ENCODE measurements at regions not wholly inside any gene's neighbourhood (a gene's known extent, or its start where the extent isn't known, plus 50 kb on each side); places are given as distances from the start of the nearest gene placed in this dataset.
"Not testable (repeated sequence)": the region's sequence is repeated elsewhere in the genome, so short reads cannot be mapped to it uniquely, and the experiment has no call there.

GRCh38 chr17:62149961-62150360 is 84.9 kb upstream of the MED13 start:
- no peaks in the 10 kb centered on the region for H3K27me3 ChIP-seq (ENCODE audit: low read depth, low read length)
- H3K27ac ChIP-seq (ENCODE audit: low read length): no peak overlapping the region
- no peaks in the 10 kb centered on the region for H3K36me3 ChIP-seq (ENCODE audit: control insufficient read depth in 1 of 2, insufficient read depth in 2 of 2, low read length in 2 of 2)
- H3K4me3 ChIP-seq (ENCODE audit: low read depth in 1 of 2, low read length in 2 of 2): no peak overlapping the region
- no peaks in the 10 kb centered on the region for H3K9me3 ChIP-seq (ENCODE audit: control insufficient read depth in 1 of 2, low read length in 2 of 2)
- no peaks in the 10 kb centered on the region for H3K4me1 ChIP-seq (ENCODE audit: control insufficient read depth in 1 of 2, insufficient read depth in 2 of 2, low read length in 2 of 2)

- Histone ChIP-seq H3K4me3 (ENCODE audit: low read depth in 1 of 2, low read length in 2 of 2) (no peak overlapping the region), H3K9me3 (ENCODE audit: control insufficient read depth in 1 of 2, low read length in 2 of 2) (no peaks in the 10 kb centered on the region), H3K36me3 (ENCODE audit: control insufficient read depth in 1 of 2, insufficient read depth in 2 of 2, low read length in 2 of 2) (no peaks in the 10 kb centered on the region), H3K4me1 (ENCODE audit: control insufficient read depth in 1 of 2, insufficient read depth in 2 of 2, low read length in 2 of 2) (no peaks in the 10 kb centered on the region), H3K27ac (ENCODE audit: low read length) (no peak overlapping the region), H3K27me3 (ENCODE audit: low read depth, low read length) (no peaks in the 10 kb centered on the region)
Measured at GRCh38 chr17:62147284-62147683, 82.2 kb upstream of the MED13 start.

DNA sequence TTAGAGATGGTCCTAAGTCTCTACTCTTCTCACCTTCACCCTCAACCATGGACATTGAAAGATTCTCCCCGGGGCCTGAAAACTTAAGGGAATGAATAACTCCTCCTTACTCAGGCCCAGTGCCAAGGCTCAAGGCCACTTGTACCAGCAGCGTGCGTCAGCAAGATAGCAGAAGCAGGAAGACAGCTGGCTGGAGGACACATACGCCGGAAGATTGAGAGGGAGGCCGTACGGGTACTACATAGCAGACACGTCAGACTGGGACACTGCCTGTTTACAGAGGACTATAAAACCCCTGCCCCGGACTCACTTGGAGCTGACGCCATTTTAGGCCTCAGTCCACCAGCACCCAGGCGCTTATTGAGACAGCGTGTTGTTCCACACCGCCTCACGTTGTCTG is 75.8 kb upstream of the MED13 start:
- Histone ChIP-seq H3K9me3 (ENCODE audit: control insufficient read depth in 1 of 2, low read length in 2 of 2) (no peaks in the 10 kb centered on the region), H3K4me1 (ENCODE audit: control insufficient read depth in 1 of 2, insufficient read depth in 2 of 2, low read length in 2 of 2) (peaks cover 0 to 6% of the 10 kb centered on the region in 2 donors), H3K36me3 (ENCODE audit: control insufficient read depth in 1 of 2, insufficient read depth in 2 of 2, low read length in 2 of 2) (no peaks in the 10 kb centered on the region), H3K27ac (ENCODE audit: low read length) (no peak overlapping the region), H3K4me3 (ENCODE audit: low read depth in 1 of 2, low read length in 2 of 2) (no peak overlapping the region), H3K27me3 (ENCODE audit: low read depth, low read length) (peaks cover 9% of the 10 kb centered on the region)

DNA sequence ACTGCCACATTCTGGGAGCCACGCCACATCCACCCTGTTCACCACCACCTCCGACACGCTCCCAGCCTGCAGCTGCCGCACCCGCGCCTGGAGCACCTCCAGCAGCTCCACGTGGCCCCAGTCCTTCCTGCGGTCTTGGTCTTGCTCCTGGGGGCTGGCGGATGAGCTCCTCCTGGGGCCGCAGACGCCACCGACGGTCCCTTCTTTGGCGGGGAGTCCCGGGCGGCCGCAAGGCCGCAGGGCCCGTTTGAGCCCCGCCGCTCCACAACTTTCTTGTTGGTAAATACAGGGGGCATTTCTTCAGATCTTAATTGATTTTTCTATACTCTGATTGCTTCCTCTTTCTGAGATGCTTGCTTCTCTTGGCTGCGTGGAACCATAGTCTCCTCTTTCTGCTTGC is 75.3 kb upstream of the MED13 start:
- H3K4me1 ChIP-seq (ENCODE audit: control insufficient read depth in 1 of 2, insufficient read depth in 2 of 2, low read length in 2 of 2): peaks cover 0 to 6% of the 10 kb centered on the region in 2 donors
- no peak overlapping the region for H3K27ac ChIP-seq (ENCODE audit: low read length)
- H3K4me3 ChIP-seq (ENCODE audit: low read depth in 1 of 2, low read length in 2 of 2): no peak overlapping the region
- no peaks in the 10 kb centered on the region for H3K36me3 ChIP-seq (ENCODE audit: control insufficient read depth in 1 of 2, insufficient read depth in 2 of 2, low read length in 2 of 2)
- H3K27me3 ChIP-seq (ENCODE audit: low read depth, low read length): peaks cover 9% of the 10 kb centered on the region
- H3K9me3 ChIP-seq (ENCODE audit: control insufficient read depth in 1 of 2, low read length in 2 of 2): no peaks in the 10 kb centered on the region

- not testable (repeated sequence) for H3K9me3 ChIP-seq (ENCODE audit: control insufficient read depth in 1 of 2, low read length in 2 of 2); H3K27ac ChIP-seq (ENCODE audit: low read length); H3K36me3 ChIP-seq (ENCODE audit: control insufficient read depth in 1 of 2, insufficient read depth in 2 of 2, low read length in 2 of 2); H3K4me3 ChIP-seq (ENCODE audit: low read depth in 1 of 2, low read length in 2 of 2); H3K4me1 ChIP-seq (ENCODE audit: control insufficient read depth in 1 of 2, insufficient read depth in 2 of 2, low read length in 2 of 2); H3K27me3 ChIP-seq (ENCODE audit: low read depth, low read length)
Measured at GRCh38 chr17:62139690-62140354, 74.7 kb upstream of the MED13 start.

DNA sequence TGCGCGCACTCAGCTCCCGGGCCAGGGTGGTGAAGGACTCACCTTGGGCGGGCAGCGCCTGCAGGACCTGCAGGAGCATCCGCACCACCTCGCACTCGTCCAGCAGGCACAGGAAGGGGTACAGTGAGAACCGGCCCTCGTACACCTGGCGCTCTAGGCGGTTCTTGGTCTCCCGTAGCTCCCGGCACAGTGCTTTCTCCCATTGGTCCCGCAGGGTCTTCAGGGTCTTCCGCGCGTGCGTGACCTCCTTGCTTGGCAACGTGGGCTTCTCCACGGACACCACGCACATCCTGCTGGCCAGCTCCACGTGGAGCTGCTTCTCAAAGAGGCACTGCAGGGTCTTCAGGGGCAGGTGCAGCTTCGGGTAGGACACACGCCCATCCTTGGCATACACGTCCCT is 74.1 kb upstream of the MED13 start:
- Histone ChIP-seq H3K9me3 (ENCODE audit: control insufficient read depth in 1 of 2, low read length in 2 of 2) (no peaks in the 10 kb centered on the region), H3K36me3 (ENCODE audit: control insufficient read depth in 1 of 2, insufficient read depth in 2 of 2, low read length in 2 of 2) (no peaks in the 10 kb centered on the region), H3K27ac (ENCODE audit: low read length) (no peak overlapping the region), H3K4me3 (ENCODE audit: low read depth in 1 of 2, low read length in 2 of 2) (no peak overlapping the region), H3K4me1 (ENCODE audit: control insufficient read depth in 1 of 2, insufficient read depth in 2 of 2, low read length in 2 of 2) (peaks cover 0 to 6% of the 10 kb centered on the region in 2 donors), H3K27me3 (ENCODE audit: low read depth, low read length) (peaks cover 9% of the 10 kb centered on the region)

DNA sequence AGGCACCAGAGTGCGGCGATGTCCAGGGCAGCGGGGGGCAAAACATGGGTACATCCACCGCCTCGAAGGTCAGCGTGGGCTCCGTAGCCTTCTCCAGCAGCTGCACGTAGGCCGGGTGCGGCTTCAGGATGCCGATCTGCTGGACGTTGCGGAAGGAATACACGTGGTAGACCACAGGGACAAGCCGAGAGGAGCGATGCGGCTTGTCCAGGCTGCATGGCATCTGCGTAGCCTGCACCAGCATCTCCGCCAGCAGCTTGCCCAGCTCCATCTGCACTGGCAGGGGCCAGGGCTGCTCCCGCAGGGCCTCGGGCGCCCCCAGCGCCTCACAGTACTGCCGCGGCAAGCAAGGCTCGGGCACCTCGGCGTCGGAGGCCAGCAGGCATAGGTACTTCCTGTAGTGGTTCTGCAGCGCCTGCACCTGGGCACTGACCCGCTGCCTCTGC is 73.6 kb upstream of the MED13 start:
- H3K36me3 ChIP-seq (ENCODE audit: control insufficient read depth in 1 of 2, insufficient read depth in 2 of 2, low read length in 2 of 2); H3K27me3 ChIP-seq (ENCODE audit: low read depth, low read length): not testable (repeated sequence)
- peak overlapping the region in 1 of 2 donors; percentile 52 for H3K4me3 ChIP-seq (ENCODE audit: low read depth in 1 of 2, low read length in 2 of 2)

DNA sequence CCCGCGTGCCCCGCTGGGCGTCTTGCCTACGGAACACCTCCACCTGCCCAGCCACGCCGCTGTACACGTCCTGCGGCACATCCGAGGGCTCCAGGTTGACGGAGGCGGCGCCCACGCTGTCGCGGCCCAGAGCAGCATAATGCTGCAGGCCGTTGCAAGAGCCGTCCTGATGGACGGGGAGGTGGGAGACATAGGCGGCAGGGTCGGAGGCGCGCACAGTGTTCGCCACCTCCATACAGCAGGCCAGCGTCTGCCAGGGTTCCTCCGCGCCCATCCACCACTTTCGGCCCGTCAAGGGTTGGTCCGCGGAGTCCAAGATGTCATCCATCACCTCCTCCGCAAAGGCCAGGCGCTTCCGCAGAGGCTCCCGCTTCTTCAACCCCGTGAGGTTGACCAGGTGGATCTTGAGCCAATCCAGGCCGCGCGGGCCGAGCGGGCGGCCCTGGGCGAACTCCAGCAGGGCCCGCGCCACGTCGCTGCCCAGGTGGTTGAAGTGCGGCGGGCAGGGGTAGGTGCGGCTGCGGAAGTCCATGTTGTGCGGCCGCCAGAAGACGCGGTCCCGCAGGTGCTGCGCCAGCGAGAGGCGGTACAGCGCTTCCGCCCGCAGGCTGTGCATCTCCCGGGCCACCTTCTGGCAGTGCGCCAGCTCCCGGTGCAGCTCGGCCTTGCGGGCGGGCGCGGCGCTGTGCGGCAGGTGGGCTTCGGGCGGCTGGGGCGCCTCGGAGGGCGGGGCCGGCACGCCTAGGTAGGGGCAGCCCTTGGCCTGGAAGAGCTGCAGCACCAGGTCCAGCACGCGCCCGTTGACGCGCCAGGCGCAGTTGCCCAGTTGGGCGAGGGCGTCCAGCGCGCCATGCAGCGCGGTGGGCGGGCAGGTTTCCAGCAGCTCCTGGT is 72.9 kb upstream of the MED13 start:
- H3K4me1 ChIP-seq (ENCODE audit: control insufficient read depth in 1 of 2, insufficient read depth in 2 of 2, low read length in 2 of 2); H3K9me3 ChIP-seq (ENCODE audit: control insufficient read depth in 1 of 2, low read length in 2 of 2); H3K27ac ChIP-seq (ENCODE audit: low read length); H3K27me3 ChIP-seq (ENCODE audit: low read depth, low read length); H3K36me3 ChIP-seq (ENCODE audit: control insufficient read depth in 1 of 2, insufficient read depth in 2 of 2, low read length in 2 of 2): not testable (repeated sequence)
- peak overlapping the region in 1 of 2 donors; percentile 52 for H3K4me3 ChIP-seq (ENCODE audit: low read depth in 1 of 2, low read length in 2 of 2)

More for the DNA sequence above, 73.6 kb upstream of the MED13 start:
- not testable (repeated sequence) for H3K9me3 ChIP-seq (ENCODE audit: control insufficient read depth in 1 of 2, low read length in 2 of 2); H3K4me1 ChIP-seq (ENCODE audit: control insufficient read depth in 1 of 2, insufficient read depth in 2 of 2, low read length in 2 of 2); H3K27ac ChIP-seq (ENCODE audit: low read length)

DNA sequence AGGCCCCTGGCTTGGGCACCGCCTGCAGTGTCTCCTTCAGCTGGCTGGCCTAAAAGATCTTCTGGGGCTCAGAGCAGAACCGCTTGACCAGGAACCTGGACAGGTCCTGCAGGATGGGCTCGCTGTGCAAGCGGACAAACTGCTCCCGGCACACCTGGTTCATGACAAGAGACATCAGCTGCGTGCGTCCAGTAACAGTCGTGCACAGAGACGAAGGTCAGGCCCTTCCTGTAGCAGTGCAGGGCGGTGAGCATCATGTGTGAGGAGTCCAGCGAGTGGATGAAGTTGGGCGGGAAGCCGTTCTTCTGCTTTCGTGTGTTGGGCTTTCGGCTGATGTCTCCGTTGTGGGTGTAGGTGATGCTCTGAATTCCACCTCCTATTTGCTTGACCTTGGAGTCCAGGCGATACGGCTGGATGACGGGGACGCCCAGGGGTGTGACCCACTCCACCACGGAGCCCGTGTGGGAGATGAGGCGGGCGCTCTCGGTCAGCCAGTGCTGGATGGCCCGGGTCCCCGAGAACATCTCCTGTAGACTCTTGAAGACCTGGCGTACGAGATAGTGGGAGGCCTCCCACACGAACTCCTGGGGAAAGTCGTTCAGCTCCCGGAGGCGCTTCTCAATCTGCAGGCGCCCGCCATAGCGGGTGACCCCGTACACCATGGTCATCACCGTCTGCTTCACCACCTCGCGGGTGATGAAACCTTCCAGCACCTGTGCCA is 72.1 kb upstream of the MED13 start:
- not testable (repeated sequence) for H3K27ac ChIP-seq (ENCODE audit: low read length); H3K4me1 ChIP-seq (ENCODE audit: control insufficient read depth in 1 of 2, insufficient read depth in 2 of 2, low read length in 2 of 2); H3K27me3 ChIP-seq (ENCODE audit: low read depth, low read length); H3K9me3 ChIP-seq (ENCODE audit: control insufficient read depth in 1 of 2, low read length in 2 of 2); H3K36me3 ChIP-seq (ENCODE audit: control insufficient read depth in 1 of 2, insufficient read depth in 2 of 2, low read length in 2 of 2); H3K4me3 ChIP-seq (ENCODE audit: low read depth in 1 of 2, low read length in 2 of 2)

DNA sequence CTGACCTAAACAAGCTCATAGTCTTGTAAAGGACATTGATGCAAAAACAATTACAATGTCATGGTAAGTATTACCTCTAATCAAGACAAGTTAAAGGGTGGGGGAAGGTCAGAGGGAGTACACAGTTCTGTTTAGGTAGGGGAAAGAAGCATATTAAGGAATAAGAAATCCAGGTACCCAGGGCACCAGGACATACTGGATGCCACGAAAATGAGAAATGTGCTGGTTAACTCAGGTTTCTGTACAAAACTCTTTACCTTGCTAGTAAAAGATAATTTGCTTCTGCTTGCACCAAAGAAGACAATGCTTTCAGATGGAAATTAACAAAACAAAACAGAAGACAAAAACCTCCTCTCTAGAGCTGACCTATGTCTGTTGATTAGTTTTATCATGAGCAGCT is 70.7 kb upstream of the MED13 start:
- Histone ChIP-seq H3K9me3 (ENCODE audit: control insufficient read depth in 1 of 2, low read length in 2 of 2) (no peaks in the 10 kb centered on the region), H3K27me3 (ENCODE audit: low read depth, low read length) (peaks cover 9% of the 10 kb centered on the region), H3K36me3 (ENCODE audit: control insufficient read depth in 1 of 2, insufficient read depth in 2 of 2, low read length in 2 of 2) (no peaks in the 10 kb centered on the region), H3K27ac (ENCODE audit: low read length) (no peak overlapping the region), H3K4me3 (ENCODE audit: low read depth in 1 of 2, low read length in 2 of 2) (no peak overlapping the region), H3K4me1 (ENCODE audit: control insufficient read depth in 1 of 2, insufficient read depth in 2 of 2, low read length in 2 of 2) (peaks cover 0 to 6% of the 10 kb centered on the region in 2 donors)

DNA sequence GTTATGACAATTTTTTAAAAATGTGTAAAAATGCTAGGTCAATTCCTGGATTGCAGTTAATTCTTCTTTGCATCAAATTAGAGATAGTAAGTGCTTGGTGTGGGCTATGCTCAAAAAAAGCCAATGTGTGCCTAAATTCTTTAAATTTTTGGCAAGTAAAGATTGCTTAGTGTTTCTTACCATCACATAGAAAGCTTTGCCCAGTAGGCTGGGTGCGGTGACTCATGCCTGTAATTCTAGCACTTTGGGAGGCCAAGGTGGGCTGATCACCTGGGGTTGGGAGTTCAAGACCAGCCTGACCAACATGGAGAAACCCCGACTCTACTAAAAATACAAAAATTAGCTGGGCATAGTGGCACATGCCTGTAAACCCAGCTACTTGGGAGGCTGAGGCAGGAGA is 70.0 kb upstream of the MED13 start:
- H3K4me1 ChIP-seq (ENCODE audit: control insufficient read depth in 1 of 2, insufficient read depth in 2 of 2, low read length in 2 of 2); H3K4me3 ChIP-seq (ENCODE audit: low read depth in 1 of 2, low read length in 2 of 2); H3K27ac ChIP-seq (ENCODE audit: low read length); H3K36me3 ChIP-seq (ENCODE audit: control insufficient read depth in 1 of 2, insufficient read depth in 2 of 2, low read length in 2 of 2); H3K9me3 ChIP-seq (ENCODE audit: control insufficient read depth in 1 of 2, low read length in 2 of 2); H3K27me3 ChIP-seq (ENCODE audit: low read depth, low read length): not testable (repeated sequence)
